Erythroblast (primary cell): ENCODE measurements at regions not wholly inside any gene's neighbourhood (a gene's known extent, or its start where the extent isn't known, plus 50 kb on each side); places are given as distances from the start of the nearest gene placed in this dataset.
"Not testable (repeated sequence)": the region's sequence is repeated elsewhere in the genome, so short reads cannot be mapped to it uniquely, and the experiment has no call there.

Source experiments
- GATA1 ChIP-seq: IDR thresholded peaks from 2 replicates; pipeline ENCODE4 v1.6.1; 2011; ENCODE audit warnings: low read depth, mild to moderate bottlenecking, control low read depth, low read length, moderate library complexity
- POLR2A ChIP-seq: IDR thresholded peaks from 2 replicates; pipeline ENCODE4 v1.6.1; 2011; ENCODE audit warnings: mild to moderate bottlenecking, low read length

- not testable (repeated sequence) for TF ChIP-seq POLR2A, GATA1
Observed at GRCh38 chr6:135626001-135626400, 128.5 kb upstream of the AHI1 start.
